HG02588 (cell line): ENCODE measurements at regions not wholly inside any gene's neighbourhood (a gene's known extent, or its start where the extent isn't known, plus 50 kb on each side); places are given as distances from the start of the nearest gene placed in this dataset.
A peak's percentile ranks its signal among the peaks of the same experiment; 100 is the strongest.

Experiments used
- ATAC-seq: cut with Tn5 transposase; IDR thresholded peaks from one replicate; pipeline ENCODE4 v1.9.1; 2021; ENCODE audit warnings: mild to moderate bottlenecking, moderate library complexity; ENCODE audit not compliant: unreplicated experiment

DNA sequence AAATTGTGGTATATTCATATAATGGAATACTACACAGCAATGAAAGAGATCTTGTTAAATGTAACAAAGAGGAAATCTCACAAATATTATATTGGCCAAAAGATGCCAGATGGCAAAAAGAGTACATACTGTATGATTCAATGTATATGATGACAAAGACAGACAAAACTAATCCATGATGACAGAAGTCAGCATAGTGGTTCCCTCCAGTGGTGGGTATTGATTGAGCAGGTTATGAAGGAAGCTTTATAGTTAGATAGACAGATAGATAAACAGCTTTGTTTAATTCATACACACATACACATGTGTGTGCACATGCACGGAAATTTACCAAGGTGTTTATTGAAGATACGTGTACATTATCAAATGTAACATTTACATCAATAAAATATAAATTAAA lies 74.4 kb upstream of the SMIM36 start:
- no peak for ATAC-seq

DNA sequence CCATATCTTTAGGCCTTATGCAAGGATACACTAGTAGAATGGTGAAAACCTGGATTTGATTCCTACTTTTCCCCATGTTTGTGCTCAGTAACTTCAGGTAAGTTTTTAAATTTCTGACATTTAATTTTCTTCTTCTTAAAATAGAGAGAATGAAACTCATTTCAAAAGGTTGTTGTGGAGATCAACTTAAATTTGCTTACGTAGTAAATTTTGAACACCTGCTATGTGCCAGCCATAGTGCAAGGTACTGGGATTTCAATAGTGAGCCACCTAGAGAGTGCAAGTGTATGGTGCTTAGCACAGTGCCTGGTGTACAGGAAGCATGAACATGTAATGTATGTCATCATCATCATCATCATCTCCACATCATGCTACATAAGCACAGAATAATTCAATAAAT lies 73.6 kb upstream of the SMIM36 start:
- no peak for ATAC-seq

DNA sequence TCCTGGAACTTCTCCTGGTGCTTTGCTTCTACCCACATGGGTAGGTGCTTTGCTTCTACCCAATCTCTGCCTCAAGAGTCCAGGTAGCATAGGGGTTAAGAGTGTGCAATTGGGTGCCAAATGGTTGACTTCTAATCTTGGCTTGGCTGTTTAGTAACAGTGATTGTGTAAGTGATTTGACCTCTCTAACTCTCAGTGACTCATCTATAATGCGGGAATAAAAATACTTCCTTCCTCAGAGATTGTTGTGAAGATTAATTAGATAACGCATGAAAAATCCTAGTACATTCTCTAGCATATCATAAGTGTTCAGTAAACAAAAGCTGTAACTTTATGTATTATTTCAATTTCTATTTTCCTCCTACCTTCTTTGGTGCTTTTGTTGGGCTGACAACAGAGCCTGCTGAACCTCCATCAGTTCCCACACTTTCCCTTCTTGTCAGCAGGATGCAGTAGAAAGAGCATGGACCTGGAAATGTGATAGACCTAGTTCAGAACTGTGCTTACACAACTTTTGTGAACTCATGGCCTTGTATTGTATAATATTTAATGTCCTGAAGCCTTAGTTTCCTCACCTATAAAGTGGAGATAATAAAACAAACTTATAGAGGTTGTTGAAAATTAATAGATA lies 72.9 kb upstream of the SMIM36 start:
- no peak for ATAC-seq

DNA sequence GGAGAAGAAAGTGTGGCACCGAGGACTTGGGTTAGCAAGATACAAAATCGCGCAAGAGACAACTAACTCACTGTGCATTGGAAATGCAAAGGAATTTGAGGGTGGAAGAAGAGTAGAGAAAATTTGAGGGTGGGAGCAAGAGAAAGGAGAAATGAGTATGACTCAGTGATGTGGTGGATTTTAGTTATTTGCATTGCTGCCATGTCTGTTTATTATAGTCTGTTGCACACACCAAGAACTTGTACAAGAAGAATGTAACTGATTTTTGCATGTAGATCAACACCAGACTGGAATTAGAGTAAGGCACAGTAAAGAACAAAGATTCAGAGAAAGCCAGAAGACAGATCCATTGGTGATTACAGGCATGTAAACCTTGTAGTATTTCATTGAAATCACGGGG lies 71.6 kb upstream of the SMIM36 start:
- ATAC-seq, result no peak

DNA sequence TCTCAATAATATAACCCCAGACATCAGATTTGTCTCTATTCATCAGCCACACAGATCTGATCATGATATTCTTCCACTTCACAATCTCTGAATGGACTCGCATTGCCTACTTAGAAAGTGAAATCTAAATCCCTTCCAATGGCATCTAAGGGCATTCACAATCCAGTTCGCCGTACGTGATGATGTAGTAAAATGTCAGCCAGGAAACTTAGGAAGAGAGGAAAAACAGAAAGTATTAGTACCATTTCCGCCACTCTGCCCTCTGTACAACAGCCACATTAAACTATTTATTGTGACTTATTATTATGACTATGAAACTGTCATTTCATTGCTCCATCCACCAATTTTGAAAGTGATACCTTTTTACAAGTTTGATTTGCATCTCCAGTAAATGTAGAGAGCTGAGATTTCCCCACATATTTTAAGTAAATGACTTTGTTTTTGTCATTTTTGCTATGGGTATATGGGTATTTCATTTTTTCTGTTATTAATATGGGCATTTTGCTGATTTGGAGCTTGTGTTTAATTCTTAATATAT lies 69.4 kb upstream of the SMIM36 start:
- peak; percentile 57 for ATAC-seq

DNA sequence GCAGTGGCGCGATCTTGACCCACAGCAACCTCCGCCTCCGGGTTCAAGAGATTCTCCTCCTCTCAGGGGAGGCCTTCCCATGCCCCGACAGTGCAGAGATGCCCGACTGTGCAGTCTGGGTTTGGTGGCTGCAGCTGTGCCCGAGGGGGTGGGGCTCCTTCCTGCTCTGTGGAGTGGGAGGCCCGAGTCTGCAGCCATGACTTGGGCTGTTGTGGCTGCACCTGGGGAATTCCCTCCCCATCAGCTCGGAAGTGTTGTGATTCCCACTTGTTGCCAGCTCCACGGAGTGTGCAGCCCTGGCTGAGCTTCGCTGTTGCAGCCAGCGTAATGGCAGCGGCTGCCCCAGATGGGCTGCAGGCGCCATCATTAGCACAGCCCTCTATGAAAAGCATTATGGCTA lies 66.4 kb upstream of the SMIM36 start:
- no peak for ATAC-seq

DNA sequence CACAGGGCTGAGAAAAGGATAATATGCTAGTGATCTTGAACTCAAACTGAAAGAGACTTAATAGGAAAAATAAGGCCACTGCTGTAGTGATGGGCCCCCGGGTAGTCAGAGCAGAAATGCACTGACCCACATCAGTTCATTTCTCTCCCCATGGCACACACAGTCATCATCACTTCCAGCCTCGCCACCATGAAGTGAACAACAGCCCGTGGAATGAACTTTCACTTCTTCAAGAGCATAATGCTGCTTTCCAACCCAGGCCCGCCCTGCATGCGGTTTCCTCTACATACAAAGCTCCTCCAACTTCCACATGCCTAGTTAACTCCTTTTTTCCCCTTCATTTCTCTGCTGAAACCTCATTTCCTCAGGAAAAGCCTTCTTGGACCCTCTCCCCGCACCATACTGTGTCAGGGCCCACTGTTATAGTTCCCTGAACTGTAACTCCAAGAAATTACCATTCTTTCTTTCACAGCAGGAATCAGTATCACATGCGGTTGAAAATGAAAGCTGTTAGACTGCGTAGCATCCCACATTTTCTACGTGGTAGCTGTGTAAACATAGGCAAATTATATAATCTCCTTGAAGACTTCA lies 65.8 kb upstream of the SMIM36 start:
- peak; percentile 74 for ATAC-seq

DNA sequence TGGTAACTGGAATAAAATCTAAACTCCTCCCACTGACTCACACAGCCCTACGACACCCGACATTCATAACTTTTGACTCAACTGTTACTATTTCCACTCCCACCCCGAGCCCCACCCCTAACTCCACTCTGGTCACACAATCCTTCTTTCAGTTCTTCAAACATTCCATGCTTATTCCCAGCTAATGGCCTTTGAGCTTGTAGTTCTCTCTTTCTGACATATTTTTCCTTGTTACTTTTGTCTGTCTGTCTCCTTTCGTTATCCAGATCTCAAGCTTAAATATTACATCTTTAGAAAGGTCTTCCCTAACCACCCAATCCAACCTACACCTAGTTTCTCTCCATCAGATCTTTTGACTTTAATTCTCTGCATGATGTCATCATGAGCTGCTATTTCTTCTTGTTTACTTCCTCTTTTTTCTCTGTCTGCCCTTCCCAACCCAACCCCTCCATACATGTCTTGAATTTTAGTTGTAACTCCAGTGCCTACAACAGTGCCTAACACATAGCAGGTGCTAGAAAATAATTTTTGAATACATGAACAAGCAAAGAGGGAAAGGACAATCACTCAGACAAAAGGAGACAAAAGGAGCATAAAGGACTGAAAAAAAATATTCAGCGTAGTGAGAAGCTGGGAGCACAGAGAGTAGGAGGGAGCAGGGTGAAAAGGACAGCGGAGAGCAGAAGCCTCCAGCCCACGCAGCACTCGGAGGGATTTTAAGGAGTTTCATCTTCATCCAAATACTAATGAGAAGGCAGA lies 65.2 kb upstream of the SMIM36 start:
- ATAC-seq, result peak; percentile 23

DNA sequence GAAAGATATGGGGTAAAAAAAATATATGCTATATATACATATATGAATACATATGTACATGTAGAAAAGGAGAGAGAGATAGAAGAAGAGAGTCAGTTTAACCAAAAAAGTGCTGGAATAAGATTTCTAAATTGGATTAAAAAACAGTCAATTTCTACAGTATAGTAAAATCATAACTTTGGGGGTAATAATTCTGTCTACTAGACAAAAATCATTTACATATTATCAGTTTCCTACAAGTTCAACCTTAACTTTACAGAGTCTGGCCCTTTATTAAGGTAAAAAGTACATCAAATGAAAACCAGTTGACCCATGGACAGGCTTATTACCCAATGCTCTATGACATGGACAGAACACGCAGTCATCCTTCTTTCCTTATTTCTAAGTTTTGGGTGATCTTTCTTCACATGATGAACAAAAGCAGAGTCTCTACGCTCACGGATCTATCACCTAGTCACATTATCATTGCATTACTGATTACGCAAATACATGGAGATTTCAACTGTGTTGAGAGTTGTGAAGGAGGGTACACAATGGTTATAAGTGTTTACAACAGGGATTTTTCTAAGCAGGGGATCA lies 63.9 kb upstream of the SMIM36 start:
- ATAC-seq, result no peak

DNA sequence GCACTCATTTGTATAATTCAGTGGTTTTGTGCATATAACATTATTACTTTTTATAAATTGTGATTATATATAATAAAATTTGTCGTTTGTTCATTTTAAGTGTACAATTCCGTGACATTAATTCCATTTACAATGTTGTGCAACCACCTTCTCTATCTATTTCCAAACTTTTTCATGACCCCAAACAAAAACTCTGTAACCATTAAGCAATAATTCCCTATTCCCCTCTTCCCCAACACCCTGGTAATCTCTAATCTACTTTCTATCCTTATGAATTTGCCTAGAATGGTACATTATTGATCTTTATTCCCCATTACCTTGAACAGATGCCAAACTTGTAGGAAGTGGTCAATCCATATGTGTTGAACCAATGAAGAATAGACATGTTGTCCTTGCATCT lies 61.3 kb upstream of the SMIM36 start:
- no peak for ATAC-seq

DNA sequence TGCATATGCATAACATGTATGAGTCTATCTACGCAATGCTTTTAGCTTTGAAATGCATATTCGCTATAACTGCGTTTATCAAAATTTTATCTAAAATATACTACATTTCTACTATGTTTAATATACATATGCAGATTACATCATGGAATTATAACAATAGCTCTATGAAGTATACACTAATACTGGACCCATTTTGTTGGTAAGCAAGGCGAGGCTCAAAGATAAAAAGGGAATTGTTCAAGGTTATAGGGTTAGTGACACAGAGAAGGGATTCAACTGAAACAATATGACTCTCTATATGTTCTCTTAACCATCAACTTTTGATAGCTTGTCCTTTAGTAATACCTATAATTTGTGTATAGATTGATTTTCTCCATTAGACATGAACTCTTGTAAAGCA lies 60.9 kb upstream of the SMIM36 start:
- no peak for ATAC-seq

DNA sequence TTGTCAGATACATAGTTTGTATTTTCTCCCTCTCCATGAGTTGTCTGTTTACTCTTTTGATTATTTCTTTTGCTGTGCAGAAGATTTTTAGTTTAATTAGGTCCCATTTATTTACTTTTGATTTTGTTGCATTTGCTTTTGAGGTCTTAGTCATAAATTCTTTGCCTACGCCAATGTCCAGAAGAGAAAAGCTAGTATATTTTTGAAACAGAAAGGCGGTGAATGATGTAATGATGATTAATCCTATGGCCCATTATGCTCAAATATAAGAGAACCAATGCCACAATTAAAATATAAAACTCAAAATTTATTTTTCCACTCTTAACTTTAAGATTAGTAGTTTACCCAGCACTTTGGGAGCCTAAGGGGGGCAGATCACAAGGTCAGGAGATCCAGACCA lies 59.8 kb upstream of the SMIM36 start:
- no peak for ATAC-seq

DNA sequence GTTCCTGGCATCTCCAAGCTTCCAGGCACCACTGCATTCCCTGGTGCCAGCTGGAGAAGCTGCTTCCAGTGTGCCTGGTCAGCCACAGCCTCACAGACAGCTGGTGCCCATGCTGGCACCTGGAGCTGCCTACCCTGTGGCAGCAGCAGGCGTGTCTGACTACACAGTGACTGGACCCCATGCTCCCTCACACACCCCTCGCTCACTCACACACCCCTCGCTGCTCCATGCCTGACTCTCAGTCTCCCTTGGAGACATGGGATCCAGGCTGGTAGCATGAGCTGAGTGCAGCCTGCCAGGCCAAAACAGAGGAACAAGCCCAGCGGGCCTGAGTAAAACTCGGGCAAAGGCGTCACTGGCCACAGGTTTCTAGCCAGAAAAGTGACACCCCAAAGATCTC lies 59.1 kb upstream of the SMIM36 start:
- ATAC-seq, result no peak

DNA sequence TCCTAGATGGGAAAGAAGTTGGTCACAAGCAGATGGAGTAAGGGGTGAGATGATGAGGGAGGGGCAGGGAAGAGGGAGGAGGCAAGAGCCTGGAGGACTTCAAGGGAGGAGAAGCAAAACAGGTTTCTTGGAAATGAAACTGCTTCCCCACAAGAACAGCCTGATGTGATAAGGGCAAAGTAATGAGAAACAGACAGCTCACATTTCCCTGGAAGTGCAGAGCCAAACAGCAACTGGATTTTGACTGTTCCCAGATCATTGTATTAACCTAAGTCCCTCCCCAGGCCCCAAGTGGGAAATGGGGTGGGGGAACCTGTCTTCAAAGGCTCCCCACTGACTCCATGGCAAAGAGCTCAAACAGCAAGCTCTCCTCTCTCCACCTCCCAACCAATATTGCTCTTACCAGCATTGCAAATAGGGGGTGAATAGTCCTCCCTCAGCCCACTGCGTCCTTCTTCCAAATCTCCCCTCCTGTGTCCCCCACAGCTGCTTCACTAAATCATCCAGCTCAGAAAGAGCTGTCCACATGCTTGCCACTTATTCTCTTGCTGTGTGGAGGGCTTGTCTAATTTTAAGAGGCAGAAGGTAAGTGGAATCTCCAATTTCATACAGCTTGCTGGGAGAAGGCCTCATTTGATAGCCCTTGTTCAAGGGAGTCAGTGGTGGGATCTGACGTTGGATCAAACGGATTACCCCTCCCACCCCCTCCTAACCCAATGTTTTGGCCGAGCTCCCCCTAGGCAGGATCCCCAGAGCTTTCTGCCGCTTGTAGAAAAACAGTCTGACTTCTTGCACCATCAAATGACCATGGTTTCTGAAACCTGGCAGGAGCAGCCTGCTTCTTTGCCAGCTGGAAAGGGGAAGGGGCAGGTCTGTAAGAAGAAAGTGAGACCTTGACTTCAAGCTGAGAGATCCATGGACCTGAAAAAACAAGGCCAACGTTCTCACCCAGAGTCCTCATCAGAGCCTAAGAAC lies 56.3 kb upstream of the SMIM36 start:
- no peak for ATAC-seq

DNA sequence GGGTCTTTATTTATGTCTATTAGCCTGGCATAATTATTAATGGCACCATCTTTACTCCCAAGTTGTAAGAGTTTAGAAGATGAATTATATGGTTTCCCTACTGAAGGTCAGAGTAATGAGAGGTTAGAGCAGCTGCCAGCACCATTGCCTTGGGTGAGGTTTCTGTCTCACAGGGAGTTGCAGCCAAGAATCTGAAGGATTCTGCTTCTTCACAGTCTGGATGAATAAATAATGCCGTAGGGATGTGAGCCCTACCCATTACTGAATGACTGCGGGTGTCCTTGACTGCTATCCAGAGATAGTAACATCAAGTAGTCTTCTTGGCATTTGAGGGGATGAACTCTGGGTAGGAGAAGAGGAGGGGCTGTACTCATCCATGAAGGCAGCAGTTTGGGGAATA lies 52.8 kb upstream of the SMIM36 start:
- ATAC-seq, result no peak

DNA sequence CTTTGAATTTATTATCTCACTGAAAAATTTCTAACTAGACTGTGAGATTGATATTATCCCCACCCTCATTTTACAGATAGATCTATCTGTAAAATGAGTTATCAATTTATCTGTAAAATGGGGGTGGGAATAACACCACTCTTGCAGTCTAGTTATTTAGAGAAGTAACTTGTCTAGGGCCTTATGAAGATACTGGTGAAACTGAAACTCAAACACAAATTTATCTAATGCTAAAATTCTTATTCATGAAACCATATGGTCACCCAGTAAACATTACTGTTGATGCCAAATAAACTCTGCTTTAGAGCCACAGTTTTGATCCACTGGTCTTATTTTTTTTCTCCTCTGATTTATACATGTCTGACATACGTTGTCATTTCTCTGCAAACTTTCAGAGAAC lies 52.1 kb upstream of the SMIM36 start:
- no peak for ATAC-seq

DNA sequence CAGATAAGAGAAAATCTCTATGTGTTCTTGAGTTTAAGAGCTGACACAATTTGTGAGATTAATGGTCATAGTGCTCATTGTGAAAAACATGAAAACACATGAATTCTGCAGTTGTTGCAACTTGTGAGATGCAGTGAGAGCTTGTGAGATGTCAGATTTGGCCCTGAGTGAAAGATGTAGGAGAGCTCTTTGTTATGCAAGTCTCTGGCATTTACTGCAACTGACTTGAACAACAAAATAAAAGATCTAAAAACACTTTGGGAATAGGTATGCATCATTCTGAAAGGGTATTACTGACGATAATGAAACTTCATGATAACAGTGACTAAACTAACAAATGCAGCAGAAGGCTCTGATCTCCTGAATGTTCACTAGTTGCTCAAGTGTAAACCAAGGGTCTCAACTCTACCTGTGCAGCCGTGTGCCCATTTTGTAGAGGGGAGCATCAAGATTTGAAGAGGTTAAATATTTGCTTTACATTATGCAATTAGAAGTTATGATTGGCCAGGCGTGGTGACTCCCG lies 50.8 kb upstream of the SMIM36 start:
- no peak for ATAC-seq

DNA sequence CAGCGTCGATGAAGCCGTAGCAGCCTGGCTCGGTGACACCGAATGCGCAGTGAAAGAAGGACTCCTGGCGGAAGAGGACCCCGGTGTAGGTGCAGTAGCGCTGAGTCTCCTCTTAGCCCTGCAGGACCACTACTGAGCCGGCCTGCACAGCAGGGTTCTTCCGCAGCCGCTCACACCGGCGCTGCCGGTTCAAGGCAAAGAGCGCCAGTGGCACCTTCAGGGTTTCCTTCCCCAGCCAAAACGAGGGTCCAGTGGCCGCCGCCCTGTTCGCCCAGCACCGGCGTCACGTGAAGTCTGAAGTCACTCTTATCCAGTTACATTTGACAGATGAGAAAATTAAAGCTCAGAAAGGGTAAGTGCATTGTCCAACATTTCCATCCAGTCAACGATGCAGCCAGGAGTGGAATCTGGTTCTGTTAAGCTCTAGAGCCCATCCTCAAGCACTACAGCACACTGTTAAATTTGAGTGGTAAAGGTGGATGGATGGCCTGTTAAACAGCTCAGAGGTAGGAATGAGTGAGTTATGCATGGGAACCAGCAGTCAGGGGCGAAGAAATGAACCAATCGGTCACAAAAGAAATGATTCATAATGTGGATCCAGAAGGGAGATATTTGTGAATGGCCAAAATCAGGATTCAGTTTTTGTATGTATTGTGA lies 50.2 kb upstream of the SMIM36 start:
- ATAC-seq, result no peak
